ENCODE measurements at regions not wholly inside any gene's neighbourhood (a gene's known extent, or its start where the extent isn't known, plus 50 kb on each side); places are given as distances from the start of the nearest gene placed in this dataset.

DNA sequence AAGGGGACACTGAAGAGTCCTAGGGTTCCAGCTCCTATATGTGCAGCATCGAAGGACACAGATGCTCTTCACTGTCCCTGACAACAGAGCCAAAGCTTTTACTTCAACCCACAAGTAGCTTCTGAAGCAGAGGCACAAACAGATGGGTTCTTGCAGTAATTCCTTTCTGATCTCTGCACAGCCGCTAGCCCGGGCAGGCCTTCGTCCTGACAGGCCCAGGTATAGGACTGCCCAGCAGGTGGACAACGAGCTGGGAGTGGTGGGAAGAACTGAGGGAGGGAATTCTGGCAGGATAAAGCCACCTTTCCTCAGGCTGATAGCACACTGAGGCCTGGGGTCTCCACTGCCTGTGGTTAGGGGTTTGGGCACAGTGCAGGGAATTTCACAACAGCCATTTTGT, 94.8 kb downstream of the RHOB start:
- H3K4me3 ChIP-seq (ENCODE audit: insufficient read depth, low read depth, low read length) = no peak overlapping the region
- no peak for DNase-seq
- H3K27me3 ChIP-seq (ENCODE audit: control insufficient read depth, insufficient read depth, low read length) = no peaks in the 10 kb centered on the region; the same call in 1 of the 2 replicates
- no peaks in the 10 kb centered on the region for H3K36me3 ChIP-seq (replicated peaks; ENCODE audit: control insufficient read depth, insufficient read depth, low read length)

DNA sequence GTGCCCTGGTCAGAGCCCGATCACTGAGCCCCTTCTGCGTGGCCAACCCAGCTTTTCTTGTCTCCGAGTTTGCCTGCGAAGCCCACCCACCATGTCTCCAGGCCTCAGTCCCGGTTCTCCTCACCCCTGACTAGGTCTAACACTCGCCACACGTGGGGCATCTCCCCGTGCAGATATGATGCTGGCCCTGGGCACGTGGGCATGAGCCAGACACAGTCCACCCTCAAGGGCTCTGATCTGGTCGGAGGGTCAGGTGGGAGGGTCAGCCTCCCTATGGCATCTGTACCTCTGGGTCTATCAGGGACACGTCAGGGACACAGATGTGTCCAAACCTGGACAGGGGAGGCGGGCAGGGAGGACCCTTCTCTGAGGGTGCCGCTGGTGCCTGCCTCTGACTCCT, 95.4 kb downstream of the RHOB start:
- no peak for DNase-seq
- H3K27me3 ChIP-seq (ENCODE audit: control insufficient read depth, insufficient read depth, low read length) = no peaks in the 10 kb centered on the region; the same call in 1 of the 2 replicates
- no peaks in the 10 kb centered on the region for H3K36me3 ChIP-seq (replicated peaks; ENCODE audit: control insufficient read depth, insufficient read depth, low read length)
- H3K4me3 ChIP-seq (ENCODE audit: insufficient read depth, low read depth, low read length) = no peak overlapping the region

DNA sequence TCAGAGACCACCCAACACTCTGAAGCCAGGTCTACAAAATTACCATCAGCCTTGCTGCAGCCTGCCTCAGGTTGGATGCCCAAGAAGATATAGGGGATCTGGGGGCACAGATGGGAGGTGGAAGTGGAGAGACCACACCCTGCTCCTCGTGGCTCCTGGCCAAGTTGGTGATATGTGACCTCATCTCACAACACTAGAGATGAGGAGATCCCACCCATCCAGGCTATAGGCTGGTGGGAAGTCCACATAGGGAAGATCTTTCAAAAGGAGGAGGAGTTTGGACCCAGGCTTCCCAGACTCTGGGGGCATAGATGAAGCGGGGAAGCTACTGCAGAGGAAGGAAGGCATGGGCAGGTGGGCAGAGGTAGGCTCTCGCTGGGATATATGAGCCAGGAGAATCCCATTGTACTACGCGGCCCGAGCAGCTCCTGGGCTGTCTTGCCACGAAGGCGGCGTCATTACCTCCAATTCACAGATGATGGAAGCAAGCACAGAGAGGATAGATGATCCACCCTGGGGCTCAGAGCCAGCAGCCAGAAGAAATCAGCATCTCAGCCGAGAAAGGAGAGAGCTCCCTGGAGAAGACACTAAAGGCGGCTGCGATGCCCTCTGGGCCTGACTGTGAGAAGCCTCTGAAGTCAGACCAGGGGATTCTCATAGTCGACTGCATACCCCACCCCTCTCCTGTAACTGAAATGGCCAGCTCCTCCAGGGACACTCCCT, 96.0 kb downstream of the RHOB start:
- DNase-seq = no peak
- Histone ChIP-seq H3K27me3 (ENCODE audit: control insufficient read depth, insufficient read depth, low read length) (no peaks in the 10 kb centered on the region; the same call in 1 of the 2 replicates), H3K4me3 (ENCODE audit: insufficient read depth, low read depth, low read length) (no peak overlapping the region), H3K36me3 (replicated peaks; ENCODE audit: control insufficient read depth, insufficient read depth, low read length) (no peaks in the 10 kb centered on the region)

DNA sequence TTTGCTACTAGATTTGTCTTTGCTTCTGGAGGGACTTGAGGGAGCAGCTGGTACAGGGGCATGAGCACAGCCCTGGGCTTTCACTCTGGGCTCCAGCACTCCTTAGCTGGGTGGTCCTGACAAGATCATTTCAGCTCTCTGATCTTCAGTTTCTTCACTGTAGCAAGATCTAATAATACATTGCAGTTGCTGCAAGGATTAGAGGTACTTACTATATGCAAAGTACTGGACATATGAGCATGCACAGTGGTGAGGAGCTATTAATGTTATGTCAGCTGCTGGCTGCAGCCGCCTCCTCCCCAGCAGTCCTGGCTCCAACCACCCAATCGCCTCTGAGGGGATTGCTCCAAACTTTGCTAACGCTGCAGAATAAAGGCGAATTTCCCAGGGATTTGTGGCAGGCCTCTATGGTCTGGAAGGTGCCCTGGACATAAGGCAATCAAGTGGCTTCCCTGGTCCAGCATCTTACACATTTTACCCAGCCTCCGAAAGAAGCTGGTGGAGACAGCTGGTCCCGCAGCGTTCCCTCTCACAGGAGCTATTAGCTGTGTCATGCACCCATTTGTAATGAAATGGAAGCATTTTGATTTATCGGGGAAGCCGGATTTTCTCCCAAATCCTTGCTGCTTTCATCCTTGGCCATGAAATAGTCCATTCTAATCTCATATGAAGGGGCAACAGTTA, 96.7 kb downstream of the RHOB start:
- no peaks in the 10 kb centered on the region for H3K36me3 ChIP-seq (replicated peaks; ENCODE audit: control insufficient read depth, insufficient read depth, low read length)
- no peaks in the 10 kb centered on the region; the same call in 1 of the 2 replicates for H3K27me3 ChIP-seq (ENCODE audit: control insufficient read depth, insufficient read depth, low read length)
- no peak for DNase-seq
- H3K4me3 ChIP-seq (ENCODE audit: insufficient read depth, low read depth, low read length) = no peak overlapping the region

DNA sequence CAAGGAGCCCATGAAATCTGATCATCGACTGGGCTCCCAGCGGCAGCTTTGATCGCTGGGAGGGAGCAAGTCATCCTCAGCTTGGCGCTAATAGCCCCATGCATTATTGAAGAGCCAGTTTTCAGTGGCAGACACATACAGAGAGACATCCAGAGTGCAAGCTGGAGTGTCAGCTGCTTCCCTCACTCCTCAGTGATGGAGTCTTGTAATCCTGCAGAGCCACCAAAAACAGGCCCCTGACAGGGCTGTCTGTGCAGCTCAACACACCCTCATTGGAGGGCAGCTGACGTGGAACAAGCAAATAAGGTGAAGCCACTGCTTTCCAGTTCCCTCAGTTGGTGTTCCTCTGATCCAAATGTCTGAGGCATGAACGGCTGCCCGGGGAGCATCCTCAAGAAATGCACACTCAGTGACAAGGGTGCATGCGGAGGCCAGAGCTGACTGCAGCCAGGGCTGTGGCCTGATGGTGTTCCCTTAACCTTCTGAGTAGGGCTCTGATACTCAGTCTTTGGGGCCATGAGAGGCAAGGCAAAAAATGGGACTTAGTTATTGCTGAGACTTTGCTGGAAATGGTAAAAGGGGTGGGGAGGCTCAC, 97.4 kb downstream of the RHOB start:
- H3K4me3 ChIP-seq (ENCODE audit: insufficient read depth, low read depth, low read length) = no peak overlapping the region
- no peaks in the 10 kb centered on the region for H3K36me3 ChIP-seq (replicated peaks; ENCODE audit: control insufficient read depth, insufficient read depth, low read length)
- DNase-seq = no peak
- H3K27me3 ChIP-seq (ENCODE audit: control insufficient read depth, insufficient read depth, low read length) = no peaks in the 10 kb centered on the region

DNA sequence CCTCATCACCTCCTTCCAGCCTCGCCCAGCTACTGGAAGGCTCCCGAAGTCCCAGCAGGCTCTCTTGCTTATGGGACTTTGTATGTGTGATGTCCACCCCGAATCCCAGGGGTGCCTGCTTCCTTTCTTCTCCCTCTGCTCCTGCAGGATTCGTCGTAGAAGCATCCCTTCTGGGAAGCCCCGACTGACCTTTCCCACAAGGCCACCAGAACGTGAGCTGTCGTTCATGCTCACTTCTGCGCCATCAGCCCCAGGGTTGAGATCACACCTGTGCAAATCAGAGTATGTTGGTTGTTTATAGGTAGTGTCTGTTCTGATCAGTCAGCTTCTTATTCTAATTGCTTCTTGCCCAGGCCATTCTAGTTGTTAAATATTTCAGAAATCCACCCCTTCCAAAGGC, 101.8 kb downstream of the HS1BP3 start:
- Histone ChIP-seq H3K36me3 (replicated peaks; ENCODE audit: control insufficient read depth, insufficient read depth, low read length) (no peaks in the 10 kb centered on the region), H3K4me3 (ENCODE audit: insufficient read depth, low read depth, low read length) (no peak overlapping the region), H3K27me3 (ENCODE audit: control insufficient read depth, insufficient read depth, low read length) (no peaks in the 10 kb centered on the region)
- no peak for DNase-seq

DNA sequence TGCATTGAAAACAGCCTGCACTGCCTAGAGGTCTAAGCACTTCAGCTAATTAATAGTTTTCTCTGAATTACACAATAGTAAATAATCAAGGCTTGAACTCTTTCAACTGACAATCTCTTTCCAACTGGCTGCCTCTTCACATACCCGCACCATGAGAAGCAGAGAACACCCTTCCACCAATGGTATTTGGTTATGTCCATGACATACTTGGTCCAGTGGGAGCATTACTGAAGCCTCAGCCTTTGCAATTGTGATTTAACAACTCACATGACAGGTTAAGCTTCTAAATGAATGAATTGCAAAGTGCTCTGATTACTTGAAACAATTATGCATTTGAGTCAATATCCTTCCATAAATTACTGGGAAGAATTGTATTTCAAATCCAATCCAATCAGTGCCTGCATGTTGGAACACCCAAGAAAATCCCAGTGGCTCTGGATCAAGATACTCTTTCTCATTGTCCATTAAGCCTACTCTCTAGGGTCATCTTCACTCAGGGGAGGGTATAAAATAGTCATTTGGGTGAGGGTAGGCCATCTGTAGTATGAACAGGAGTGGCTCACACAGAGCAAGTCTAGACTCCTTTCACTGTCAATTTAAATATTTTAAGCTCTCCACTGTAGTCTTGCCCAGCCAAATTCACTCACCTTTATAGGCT, 101.1 kb downstream of the HS1BP3 start:
- Histone ChIP-seq H3K36me3 (replicated peaks; ENCODE audit: control insufficient read depth, insufficient read depth, low read length) (no peaks in the 10 kb centered on the region), H3K27me3 (ENCODE audit: control insufficient read depth, insufficient read depth, low read length) (no peaks in the 10 kb centered on the region), H3K4me3 (ENCODE audit: insufficient read depth, low read depth, low read length) (no peak overlapping the region)
- no peak for DNase-seq

DNA sequence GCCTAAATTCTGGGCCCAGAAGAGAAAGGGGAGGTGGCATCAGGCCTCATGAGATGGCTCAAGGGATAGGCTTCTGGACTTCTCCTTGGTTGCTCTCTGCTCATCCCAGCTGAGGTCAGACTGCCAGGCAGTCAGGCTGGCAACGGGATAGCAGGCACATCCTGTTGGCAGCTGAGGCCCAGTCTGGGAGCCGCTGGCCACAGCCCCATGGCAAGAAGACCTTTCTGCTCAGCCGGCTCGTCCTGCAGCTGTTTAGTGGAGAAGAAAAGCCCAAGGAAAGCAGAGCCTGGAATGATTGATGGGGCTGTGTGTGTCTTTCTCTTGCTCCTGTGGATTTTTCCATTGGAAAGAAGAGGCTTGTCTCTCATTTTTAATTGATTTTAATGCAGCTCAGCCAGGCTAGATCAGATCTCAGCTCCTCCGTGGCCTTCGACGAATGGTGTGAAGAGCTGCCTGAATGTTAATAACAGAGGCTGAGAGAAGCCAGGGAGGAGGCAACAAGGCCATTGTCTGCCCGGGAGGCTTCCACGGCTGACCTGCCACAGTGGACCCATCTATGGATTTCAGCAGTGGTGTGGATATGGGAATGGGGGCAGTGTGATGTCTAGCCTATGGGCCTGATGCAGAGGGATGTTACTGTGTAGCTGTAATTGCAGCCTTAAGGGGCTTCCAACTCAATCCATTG, 99.5 kb downstream of the HS1BP3 start:
- no peak for DNase-seq
- Histone ChIP-seq H3K27me3 (ENCODE audit: control insufficient read depth, insufficient read depth, low read length) (no peaks in the 10 kb centered on the region), H3K4me3 (ENCODE audit: insufficient read depth, low read depth, low read length) (no peak overlapping the region), H3K36me3 (replicated peaks; ENCODE audit: control insufficient read depth, insufficient read depth, low read length) (no peaks in the 10 kb centered on the region)

DNA sequence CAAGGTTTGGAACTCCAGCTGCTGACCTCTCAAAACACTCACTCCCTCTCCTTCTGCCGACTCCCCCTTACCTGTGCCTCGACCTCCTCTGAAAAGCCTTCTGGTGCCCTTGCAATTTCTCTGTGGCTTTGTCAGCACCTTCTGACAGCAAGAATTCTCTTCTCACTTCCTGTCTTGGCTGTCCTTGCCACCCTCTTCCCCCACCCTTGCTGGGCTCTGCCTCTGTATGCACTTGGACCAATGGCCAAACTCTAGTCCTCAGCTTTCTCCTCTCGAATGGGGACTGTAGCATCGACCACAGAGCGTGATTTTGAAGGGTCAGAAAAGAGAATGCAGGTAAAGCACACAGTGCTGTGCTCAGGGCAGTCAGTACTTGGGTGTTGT, 99.0 kb downstream of the HS1BP3 start:
- Histone ChIP-seq H3K4me3 (ENCODE audit: insufficient read depth, low read depth, low read length) (no peak overlapping the region), H3K36me3 (replicated peaks; ENCODE audit: control insufficient read depth, insufficient read depth, low read length) (no peaks in the 10 kb centered on the region), H3K27me3 (ENCODE audit: control insufficient read depth, insufficient read depth, low read length) (no peaks in the 10 kb centered on the region)
- no peak for DNase-seq

DNA sequence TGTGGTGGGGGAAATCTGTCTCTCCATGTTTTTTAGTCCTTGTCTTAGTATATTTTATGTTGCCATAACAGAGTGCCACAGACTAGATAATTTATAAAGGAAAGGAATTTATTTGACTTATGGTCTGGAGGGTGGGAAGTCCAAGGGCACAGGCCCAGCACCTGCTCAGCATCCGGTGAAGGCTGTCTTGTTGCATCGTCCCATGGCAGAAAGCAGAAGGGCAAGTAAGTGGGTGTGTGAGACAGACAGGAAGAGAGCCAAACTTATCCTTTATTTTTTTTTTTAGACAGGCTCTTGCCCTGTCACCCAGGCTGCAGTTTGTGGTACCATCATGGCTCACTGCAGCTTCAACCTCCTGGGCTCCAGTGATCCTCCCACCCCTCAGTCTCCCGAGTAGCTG, 98.1 kb downstream of the HS1BP3 start:
- DNase-seq = no peak
- Histone ChIP-seq H3K27me3 (ENCODE audit: control insufficient read depth, insufficient read depth, low read length) (no peaks in the 10 kb centered on the region), H3K36me3 (replicated peaks; ENCODE audit: control insufficient read depth, insufficient read depth, low read length) (no peaks in the 10 kb centered on the region), H3K4me3 (ENCODE audit: insufficient read depth, low read depth, low read length) (no peak overlapping the region)

DNA sequence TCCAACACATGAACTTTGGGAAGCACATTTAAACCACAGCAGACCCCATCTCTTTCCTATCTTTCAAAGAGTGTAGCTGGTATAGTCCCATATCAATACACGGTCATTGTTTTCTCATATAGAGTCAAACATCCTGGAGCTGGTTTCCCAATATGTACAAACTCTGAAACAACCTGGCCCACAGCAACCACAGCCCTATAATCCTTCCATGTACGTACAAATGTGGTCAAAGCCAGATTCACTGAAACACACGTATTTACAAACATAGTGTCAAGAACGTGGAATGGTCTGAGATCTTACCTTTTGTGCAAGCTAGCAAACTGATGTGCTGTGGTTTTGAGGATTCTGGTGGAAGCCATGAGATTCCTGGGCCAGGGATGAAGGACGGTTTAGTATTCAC, 97.3 kb downstream of the HS1BP3 start:
- no peaks in the 10 kb centered on the region for H3K36me3 ChIP-seq (replicated peaks; ENCODE audit: control insufficient read depth, insufficient read depth, low read length)
- DNase-seq = no peak
- H3K4me3 ChIP-seq (ENCODE audit: insufficient read depth, low read depth, low read length) = no peak overlapping the region
- H3K27me3 ChIP-seq (ENCODE audit: control insufficient read depth, insufficient read depth, low read length) = no peaks in the 10 kb centered on the region

DNA sequence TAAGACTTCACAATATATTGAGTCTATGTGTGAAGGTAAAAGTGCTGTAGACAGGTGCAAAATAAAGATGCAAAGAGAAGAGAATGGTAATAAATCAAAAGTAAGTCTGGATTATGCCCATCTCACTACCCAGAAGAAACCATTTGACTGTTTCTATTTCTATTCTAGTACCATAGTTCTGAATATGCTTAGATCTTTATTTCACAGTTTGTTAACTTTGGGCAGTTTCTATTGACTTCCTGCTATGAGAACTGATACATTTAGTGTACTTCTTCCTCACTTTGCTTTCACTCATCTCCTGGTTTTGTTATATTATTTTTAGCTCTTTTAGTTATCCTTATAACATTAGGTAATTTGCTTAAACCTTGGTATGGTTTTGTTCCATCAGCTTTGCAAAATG, 94.9 kb downstream of the HS1BP3 start:
- Histone ChIP-seq H3K27me3 (ENCODE audit: control insufficient read depth, insufficient read depth, low read length) (no peaks in the 10 kb centered on the region), H3K4me3 (ENCODE audit: insufficient read depth, low read depth, low read length) (no peak overlapping the region), H3K36me3 (replicated peaks; ENCODE audit: control insufficient read depth, insufficient read depth, low read length) (no peaks in the 10 kb centered on the region)
- DNase-seq = no peak

DNA sequence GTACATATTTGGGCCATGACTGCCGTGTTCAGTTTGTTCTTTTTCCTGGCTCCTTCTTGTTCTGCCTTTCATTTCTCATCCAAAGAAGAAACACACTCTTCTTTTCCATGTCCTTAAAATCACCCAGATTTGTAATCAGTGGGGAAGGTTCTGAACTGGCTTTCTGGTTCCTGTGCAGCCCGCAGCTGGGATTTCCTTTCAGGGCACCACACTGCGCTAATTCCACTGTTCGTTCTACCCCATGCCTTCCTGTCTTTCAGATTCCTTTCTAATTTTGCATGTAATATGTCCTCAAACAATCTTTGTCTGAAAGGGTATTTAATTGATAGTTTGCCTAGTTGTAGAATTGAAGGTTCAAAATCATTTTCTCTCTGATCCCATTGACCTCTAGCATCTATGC, 94.1 kb downstream of the HS1BP3 start:
- H3K36me3 ChIP-seq (replicated peaks; ENCODE audit: control insufficient read depth, insufficient read depth, low read length) = no peaks in the 10 kb centered on the region
- H3K27me3 ChIP-seq (ENCODE audit: control insufficient read depth, insufficient read depth, low read length) = no peaks in the 10 kb centered on the region
- DNase-seq = no peak
- no peak overlapping the region for H3K4me3 ChIP-seq (ENCODE audit: insufficient read depth, low read depth, low read length)

DNA sequence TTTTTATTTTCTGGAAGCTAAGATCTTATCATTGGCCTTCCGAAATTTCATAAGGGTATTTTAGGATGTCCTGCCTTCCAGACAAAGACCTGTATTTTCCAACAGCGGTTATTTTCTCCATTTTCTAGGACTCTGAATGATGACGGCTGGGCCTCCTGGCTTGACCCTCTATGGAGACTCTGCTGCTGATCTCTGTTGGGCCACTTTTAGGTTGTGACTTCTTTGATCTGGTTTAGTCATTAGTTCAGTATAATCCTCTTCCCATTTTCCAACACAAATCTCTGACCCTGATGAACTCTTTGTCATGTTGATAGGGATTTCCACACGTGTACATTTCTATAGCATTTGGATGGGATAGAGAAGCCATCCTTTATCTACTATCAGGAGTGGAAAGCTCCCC, 93.7 kb downstream of the HS1BP3 start:
- Histone ChIP-seq H3K36me3 (replicated peaks; ENCODE audit: control insufficient read depth, insufficient read depth, low read length) (no peaks in the 10 kb centered on the region), H3K27me3 (ENCODE audit: control insufficient read depth, insufficient read depth, low read length) (no peaks in the 10 kb centered on the region), H3K4me3 (ENCODE audit: insufficient read depth, low read depth, low read length) (no peak overlapping the region)
- DNase-seq = no peak
